HCT116 (cell line): ENCODE measurements at regions not wholly inside any gene's neighbourhood (a gene's known extent, or its start where the extent isn't known, plus 50 kb on each side); places are given as distances from the start of the nearest gene placed in this dataset.

Source experiments
- ATAC-seq: fragments of 200-7000 bp; cut with Tn5 transposase; 2 replicates; pipeline ENCODE4 v1.9.1; 2020; ENCODE audit warnings: mild to moderate bottlenecking, moderate library complexity
- BruUV-seq: library from RNA; stranded (reverse); fragments of 400-500 nt; replicated peaks from 2 replicates; lab custom pipeline; 2021; lab: Mats Ljungman, UMichigan
- CTCF ChIA-PET: fragments of 300-600 bp; sonication (Branson Sonifier 250); formaldehyde crosslinking; loops from one replicate; lab custom pipeline; 2021; ENCODE audit warnings: antibody characterized with exemption; lab: Charles Lee
- POLR2A ChIA-PET: fragments of 300-600, 350-600 bp; sonication (Branson Sonifier 250); formaldehyde crosslinking; loops from one replicate; lab custom pipeline; 2021; ENCODE audit warnings: antibody characterized with exemption; lab: Charles Lee
- RAD21 ChIA-PET, 2 experiments: fragments of 300-600 bp; sonication (Branson Sonifier 250); formaldehyde crosslinking; loops; one replicate each; lab custom pipeline; 2023; ENCODE audit warnings: low total read pairs in 2 of 2; ENCODE audit not compliant: uncharacterized antibody in 2 of 2, unreplicated experiment in 2 of 2, low non-redundant PET in 1 of 2; lab: Charles Lee
- DNase-seq: peaks from one replicate; pipeline ENCODE4 v3.0.0-alpha.2; 2010; ENCODE audit warnings: low read depth, low spot score
- H2AFZ ChIP-seq: fragments of 200-600 bp; shearing (Covaris generic), sonication (generic); 2 replicates; pipeline ENCODE4 v1.6.1; 2017; ENCODE audit warnings: low read depth, mixed run types, mixed read lengths, antibody characterized with exemption, low read length; ENCODE audit not compliant: poor library complexity, severe bottlenecking
- H3K27ac ChIP-seq: 2 replicates; pipeline ENCODE4 v1.5.1; 2012; ENCODE audit warnings: low read depth, low read length
- H3K27me3 ChIP-seq: fragments of 200-600 bp; sonication (generic); 2 replicates; pipeline ENCODE4 v1.6.1; 2016; ENCODE audit warnings: mixed run types, low read length, mixed read lengths; ENCODE audit not compliant: insufficient read depth
- H3K36me3 ChIP-seq, 2 experiments: fragments of 200-500 bp in 1 of 2; fragments of 200-600 bp in 1 of 2; sonication (Bioruptor generic) in 1 of 2; sonication (generic) in 1 of 2; 2 replicates each; pipeline versions ENCODE4 v1.5.1 to v1.6.1; 2014 to 2016; ENCODE audit warnings: low read length in 2 of 2, inconsistent platforms in 1 of 2, mixed read lengths in 1 of 2, mixed run types in 1 of 2; ENCODE audit not compliant: insufficient read depth in 2 of 2, control insufficient read depth in 1 of 2
- H3K4me1 ChIP-seq, 2 experiments: fragments of 200-600 bp in 1 of 2; sonication (generic) in 1 of 2; 2 replicates each; pipeline versions ENCODE4 v1.5.1 to v1.6.1; 2012 to 2017; ENCODE audit warnings: low read length in 2 of 2, inconsistent platforms in 1 of 2, mild to moderate bottlenecking in 1 of 2, mixed read lengths in 1 of 2, mixed run types in 1 of 2, moderate library complexity in 1 of 2; ENCODE audit not compliant: insufficient read depth in 2 of 2, control insufficient read depth in 1 of 2
- H3K4me2 ChIP-seq: fragments of 200-600 bp; sonication (generic); 2 replicates; pipeline ENCODE4 v1.6.1; 2017; ENCODE audit warnings: mixed run types, low read length, mixed read lengths
- H3K4me3 ChIP-seq, 2 experiments: fragments of 200-600 bp in 1 of 2; sonication (generic) in 1 of 2; replicated peaks in 1 of 2; 2 replicates each; pipeline ENCODE4 v1.5.1; 2011 to 2016; ENCODE audit warnings: low read length in 2 of 2, control low read depth in 1 of 2, low read depth in 1 of 2, mild to moderate bottlenecking in 1 of 2, mixed read lengths in 1 of 2, mixed run types in 1 of 2
- H3K79me2 ChIP-seq: fragments of 200-600 bp; sonication (generic); 2 replicates; pipeline ENCODE4 v1.6.1; 2017; ENCODE audit warnings: mild to moderate bottlenecking, mixed run types, low read length, moderate library complexity, mixed read lengths; ENCODE audit not compliant: insufficient read depth
- H3K9ac ChIP-seq: fragments of 200-600 bp; sonication (generic); 2 replicates; pipeline ENCODE4 v1.6.1; 2016; ENCODE audit warnings: low read length, mixed read lengths
- H3K9me2 ChIP-seq: fragments of 200-600 bp; sonication (generic), shearing (Covaris generic); 2 replicates; pipeline ENCODE4 v1.6.1; 2017; ENCODE audit warnings: mixed run types, mild to moderate bottlenecking, moderate library complexity; ENCODE audit not compliant: insufficient read depth
- H3K9me3 ChIP-seq, 2 experiments: fragments of 200-500 bp in 1 of 2; fragments of 200-600 bp in 1 of 2; sonication (Bioruptor generic) in 1 of 2; sonication (generic) in 1 of 2; 2 replicates each; pipeline ENCODE4 v1.6.1; 2014 to 2017; ENCODE audit warnings: low read length in 2 of 2, mixed read lengths in 2 of 2, inconsistent platforms in 1 of 2, low read depth in 1 of 2, mild to moderate bottlenecking in 1 of 2, mixed run types in 1 of 2, moderate library complexity in 1 of 2; ENCODE audit not compliant: control insufficient read depth in 1 of 2, insufficient read depth in 1 of 2
- H4K20me1 ChIP-seq: fragments of 200-600 bp; sonication (generic), shearing (Covaris generic); 2 replicates; pipeline ENCODE4 v1.6.1; 2017; ENCODE audit warnings: mixed run types, mild to moderate bottlenecking, moderate library complexity; ENCODE audit not compliant: insufficient read depth
- RAD21 ChIP-seq: IDR thresholded peaks from 2 replicates; pipeline ENCODE4 v1.6.1; 2012; ENCODE audit warnings: low read depth, mild to moderate bottlenecking
- SRF ChIP-seq: IDR thresholded peaks from 2 replicates; pipeline ENCODE4 v1.6.1; 2012; ENCODE audit warnings: low read depth
- intact Hi-C: fragments of 100-400 bp; cut with micrococcal nuclease; formaldehyde crosslinking; loops from 2 replicates; pipeline ENCODE4 v1.10.0; 2022
- TF ChIP-seq, protein P1 (sequence below): IDR thresholded peaks from 2 replicates; pipeline ENCODE4 v1.6.1; 2011; ENCODE audit warnings: mild to moderate bottlenecking, low read length, moderate library complexity; ENCODE audit not compliant: insufficient replicate concordance; ENCODE audit errors: extremely low read depth
- TF ChIP-seq, protein P2 (sequence below), 3 experiments: fragments of 200-600 bp in 1 of 3; sonication (generic) in 1 of 3; IDR thresholded peaks in 2 of 3; conservative IDR thresholded peaks in 1 of 3; 2 replicates each; pipeline ENCODE4 v1.5.1; 2012 to 2017; ENCODE audit warnings: low read depth in 2 of 3, low read length in 2 of 3, antibody characterized with exemption in 1 of 3, borderline replicate concordance in 1 of 3, control low read depth in 1 of 3, mild to moderate bottlenecking in 1 of 3, mixed read lengths in 1 of 3, mixed run types in 1 of 3, moderate library complexity in 1 of 3; ENCODE audit not compliant: insufficient read depth in 1 of 3

DNA sequence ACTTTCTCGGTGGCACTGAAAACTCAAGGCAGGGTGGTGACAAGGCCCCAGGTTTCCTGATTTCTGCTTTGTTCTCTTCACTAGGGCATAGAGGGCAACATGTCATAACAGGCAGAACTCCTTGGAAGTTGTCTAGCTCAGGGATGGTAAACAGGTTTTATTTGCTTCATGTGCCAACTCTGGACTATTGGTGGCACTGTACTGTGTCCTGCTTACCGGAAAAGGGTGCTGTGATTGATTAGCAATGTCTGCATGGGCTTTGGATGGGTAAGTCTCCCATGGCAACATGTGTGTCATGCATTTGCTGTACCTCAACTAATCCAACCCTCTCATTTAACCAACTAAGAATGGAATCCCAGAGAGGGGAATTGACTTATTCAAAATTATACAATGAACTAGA lies 70.7 kb upstream of the USP24 start:
- H3K9ac ChIP-seq = no peak overlapping the region
- no peaks in the 10 kb centered on the region for H3K79me2 ChIP-seq
- no peaks in the 10 kb centered on the region for H4K20me1 ChIP-seq
- peak; percentile 70 for ATAC-seq
- no peaks in the 10 kb centered on the region for H3K9me3 ChIP-seq
- H3K4me3 ChIP-seq = no peak overlapping the region
- H2AFZ ChIP-seq = no peak overlapping the region
- intact Hi-C loops = loop anchor here (1.0 to 10.0 kb wide), 8 partner anchors 51 to 1679 kb away; partner anchors contain the start of gene C8B
- no peaks in the 10 kb centered on the region for H3K9me2 ChIP-seq
- ChIA-PET POLR2A (interaction anchor here (1.7 kb wide), 1 partner anchor 52 kb away, joined by 4 read pairs; no protein-coding TSS in a partner anchor), RAD21 (interaction anchor here in 1 of 2 experiments (0.8 to 1.2 kb wide), 2 partner anchors 52 to 194 kb away, joined by 3 to 5 read pairs; no protein-coding TSS in a partner anchor), CTCF (interaction anchor here (0.6 to 3.7 kb wide), 5 partner anchors 8 to 1299 kb away, joined by 3 to 23 read pairs (median 3); partner anchors contain the start of gene PLPP3)
- no peak overlapping the region for H3K27ac ChIP-seq
- BruUV-seq = no TSS peak
- H3K36me3 ChIP-seq = no peaks in the 10 kb centered on the region
- H3K4me1 ChIP-seq = peaks cover 0 to 14% of the 10 kb centered on the region in 2 experiments; a peak in 1 of 4 replicates
- peak; percentile 57 for DNase-seq
- H3K4me2 ChIP-seq = no peak overlapping the region
- TF ChIP-seq, protein P1, sequence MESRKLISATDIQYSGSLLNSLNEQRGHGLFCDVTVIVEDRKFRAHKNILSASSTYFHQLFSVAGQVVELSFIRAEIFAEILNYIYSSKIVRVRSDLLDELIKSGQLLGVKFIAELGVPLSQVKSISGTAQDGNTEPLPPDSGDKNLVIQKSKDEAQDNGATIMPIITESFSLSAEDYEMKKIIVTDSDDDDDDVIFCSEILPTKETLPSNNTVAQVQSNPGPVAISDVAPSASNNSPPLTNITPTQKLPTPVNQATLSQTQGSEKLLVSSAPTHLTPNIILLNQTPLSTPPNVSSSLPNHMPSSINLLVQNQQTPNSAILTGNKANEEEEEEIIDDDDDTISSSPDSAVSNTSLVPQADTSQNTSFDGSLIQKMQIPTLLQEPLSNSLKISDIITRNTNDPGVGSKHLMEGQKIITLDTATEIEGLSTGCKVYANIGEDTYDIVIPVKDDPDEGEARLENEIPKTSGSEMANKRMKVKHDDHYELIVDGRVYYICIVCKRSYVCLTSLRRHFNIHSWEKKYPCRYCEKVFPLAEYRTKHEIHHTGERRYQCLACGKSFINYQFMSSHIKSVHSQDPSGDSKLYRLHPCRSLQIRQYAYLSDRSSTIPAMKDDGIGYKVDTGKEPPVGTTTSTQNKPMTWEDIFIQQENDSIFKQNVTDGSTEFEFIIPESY = no peak
- TF ChIP-seq, protein P2, sequence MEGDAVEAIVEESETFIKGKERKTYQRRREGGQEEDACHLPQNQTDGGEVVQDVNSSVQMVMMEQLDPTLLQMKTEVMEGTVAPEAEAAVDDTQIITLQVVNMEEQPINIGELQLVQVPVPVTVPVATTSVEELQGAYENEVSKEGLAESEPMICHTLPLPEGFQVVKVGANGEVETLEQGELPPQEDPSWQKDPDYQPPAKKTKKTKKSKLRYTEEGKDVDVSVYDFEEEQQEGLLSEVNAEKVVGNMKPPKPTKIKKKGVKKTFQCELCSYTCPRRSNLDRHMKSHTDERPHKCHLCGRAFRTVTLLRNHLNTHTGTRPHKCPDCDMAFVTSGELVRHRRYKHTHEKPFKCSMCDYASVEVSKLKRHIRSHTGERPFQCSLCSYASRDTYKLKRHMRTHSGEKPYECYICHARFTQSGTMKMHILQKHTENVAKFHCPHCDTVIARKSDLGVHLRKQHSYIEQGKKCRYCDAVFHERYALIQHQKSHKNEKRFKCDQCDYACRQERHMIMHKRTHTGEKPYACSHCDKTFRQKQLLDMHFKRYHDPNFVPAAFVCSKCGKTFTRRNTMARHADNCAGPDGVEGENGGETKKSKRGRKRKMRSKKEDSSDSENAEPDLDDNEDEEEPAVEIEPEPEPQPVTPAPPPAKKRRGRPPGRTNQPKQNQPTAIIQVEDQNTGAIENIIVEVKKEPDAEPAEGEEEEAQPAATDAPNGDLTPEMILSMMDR (IDR thresholded peaks at IDR 0.05 in 2 of 3, conservative IDR thresholded peaks at IDR 0.05 in 1 of 3; ENCODE audit: borderline replicate concordance in 1 of 3, insufficient read depth in 1 of 3, low read depth in 2 of 3, low read length in 2 of 3) = peak; percentile 8 to 23 (median 12); a peak in 3 of 6 replicates
- TF ChIP-seq RAD21 (peak; percentile 30; the same call in 1 of the 2 replicates), SRF (0 out of 2 replicates have a peak, but pooled peaks have one; percentile 40)
- H3K27me3 ChIP-seq = no peaks in the 10 kb centered on the region
